ENCODE measurements at regions not wholly inside any gene's neighbourhood (a gene's known extent, or its start where the extent isn't known, plus 50 kb on each side); places are given as distances from the start of the nearest gene placed in this dataset.

DNA sequence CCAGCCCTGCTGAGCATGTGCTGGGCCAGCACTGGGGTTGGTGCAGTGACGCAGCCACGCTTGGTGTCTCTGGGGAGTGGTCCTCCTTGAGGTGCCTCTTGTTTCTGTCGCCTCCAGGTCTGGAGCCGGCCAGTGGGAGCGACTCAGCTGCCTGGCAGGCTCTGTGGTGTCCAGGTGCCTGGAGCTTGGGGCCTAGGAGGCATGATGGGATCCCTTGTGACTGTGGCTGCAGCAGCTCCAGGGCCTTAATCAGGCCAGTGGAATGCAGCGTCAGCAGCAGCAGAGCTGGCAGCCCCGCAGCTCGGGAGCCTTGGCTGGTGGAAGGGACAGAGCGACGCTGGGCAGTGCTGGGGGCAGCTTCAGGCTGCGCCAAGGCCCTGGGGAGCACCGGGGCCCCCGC, 74.7 kb upstream of the CIBAR2 start:
- peak overlapping the region in 1 of 3 experiments; percentile 22; a peak in 1 of 7 replicates for H3K27ac Mint-ChIP-seq
- Histone ChIP-seq H2AFZ (ENCODE audit: low read length) (no peak overlapping the region), H3K4me2 (ENCODE audit: insufficient read depth, insufficient read length, low read length) (no peak overlapping the region)

More for the DNA sequence above, 74.7 kb upstream of the CIBAR2 start:
- Histone ChIP-seq H3K79me1 (ENCODE audit: insufficient read depth, low read depth, low read length, poor library complexity, severe bottlenecking) (no peaks in the 10 kb centered on the region), H2BK12ac (ENCODE audit: insufficient read length, low read depth, low read length) (no peak overlapping the region), H2BK5ac (ENCODE audit: insufficient read length, low read length) (no peak overlapping the region), H3K27me3 (ENCODE audit: insufficient read depth, low read length) (no peaks in the 10 kb centered on the region), H3K79me2 (ENCODE audit: insufficient read depth, low read length) (no peaks in the 10 kb centered on the region; the same call in 1 of the 2 replicates), H3K23me2 (ENCODE audit: insufficient read length, low read depth, low read length, poor library complexity, severe bottlenecking) (no peaks in the 10 kb centered on the region), H3K56ac (ENCODE audit: insufficient read length, low read depth, low read length) (no peak overlapping the region), H3K18ac (ENCODE audit: insufficient read length, low read depth, low read length) (no peak overlapping the region), H3K14ac (ENCODE audit: insufficient read depth, low read length) (no peak overlapping the region), H4K91ac (ENCODE audit: insufficient read length, low read depth, low read length) (no peak overlapping the region), H3K9ac (ENCODE audit: extremely low read depth, insufficient read length, low read length) (no peak overlapping the region), H4K5ac (ENCODE audit: insufficient read length, low read depth, low read length) (no peak overlapping the region), H3K4ac (ENCODE audit: low read depth, low read length) (no peak overlapping the region), H2BK120ac (ENCODE audit: low read depth, low read length, poor library complexity, severe bottlenecking) (no peak overlapping the region), H2BK20ac (ENCODE audit: low read depth, low read length, poor library complexity, severe bottlenecking) (no peak overlapping the region), H2BK15ac (ENCODE audit: low read depth, low read length) (no peak overlapping the region), H3K27ac (ENCODE audit: insufficient read length, low read depth, low read length) (no peak overlapping the region), H3K9me3 (ENCODE audit: control insufficient read depth, low read depth, low read length) (no peaks in the 10 kb centered on the region), H4K20me1 (ENCODE audit: control insufficient read depth, insufficient read depth, insufficient read length) (no peaks in the 10 kb centered on the region), H4K8ac (replicated peaks; ENCODE audit: insufficient read length, low read depth, low read length) (no peak overlapping the region), H3K4me1 (ENCODE audit: insufficient read depth, low read length) (no peaks in the 10 kb centered on the region), H2AK5ac (ENCODE audit: insufficient read length, low read length) (no peak overlapping the region), H3K23ac (ENCODE audit: insufficient read length, low read depth, low read length) (no peak overlapping the region), H3T11ph (ENCODE audit: low read length) (no peak overlapping the region)
- DNase-seq: no peak
- Mint-ChIP-seq H3K4me3 (no peak overlapping the region), H3K36me3 (ENCODE audit: insufficient read depth in 1 of 3, low read depth in 3 of 3) (peaks cover 26 to 32% (median 30%) of the 10 kb centered on the region in 3 experiments), H3K27me3 (ENCODE audit: low read depth) (no peaks in the 10 kb centered on the region; the same call in none of the 2 replicates), H3K4me1 (peaks cover 5 to 16% of the 10 kb centered on the region in 2 experiments; a peak in 3 of 4 replicates), H3K9me3 (peaks cover 16 to 17% of the 10 kb centered on the region in 2 experiments)
- WGBS (ENCODE audit: extremely low coverage, insufficient read length, low lambda C conversion rate): no CpG with 5 or more reads among the region's 13 CpGs
- TF ChIP-seq, protein P1, sequence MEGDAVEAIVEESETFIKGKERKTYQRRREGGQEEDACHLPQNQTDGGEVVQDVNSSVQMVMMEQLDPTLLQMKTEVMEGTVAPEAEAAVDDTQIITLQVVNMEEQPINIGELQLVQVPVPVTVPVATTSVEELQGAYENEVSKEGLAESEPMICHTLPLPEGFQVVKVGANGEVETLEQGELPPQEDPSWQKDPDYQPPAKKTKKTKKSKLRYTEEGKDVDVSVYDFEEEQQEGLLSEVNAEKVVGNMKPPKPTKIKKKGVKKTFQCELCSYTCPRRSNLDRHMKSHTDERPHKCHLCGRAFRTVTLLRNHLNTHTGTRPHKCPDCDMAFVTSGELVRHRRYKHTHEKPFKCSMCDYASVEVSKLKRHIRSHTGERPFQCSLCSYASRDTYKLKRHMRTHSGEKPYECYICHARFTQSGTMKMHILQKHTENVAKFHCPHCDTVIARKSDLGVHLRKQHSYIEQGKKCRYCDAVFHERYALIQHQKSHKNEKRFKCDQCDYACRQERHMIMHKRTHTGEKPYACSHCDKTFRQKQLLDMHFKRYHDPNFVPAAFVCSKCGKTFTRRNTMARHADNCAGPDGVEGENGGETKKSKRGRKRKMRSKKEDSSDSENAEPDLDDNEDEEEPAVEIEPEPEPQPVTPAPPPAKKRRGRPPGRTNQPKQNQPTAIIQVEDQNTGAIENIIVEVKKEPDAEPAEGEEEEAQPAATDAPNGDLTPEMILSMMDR (conservative IDR thresholded peaks at IDR 0.05): no peak

Data from H9 (cell line).